ENCODE measurements at regions not wholly inside any gene's neighbourhood (a gene's known extent, or its start where the extent isn't known, plus 50 kb on each side); places are given as distances from the start of the nearest gene placed in this dataset.

- Histone ChIP-seq H3K9me3 (ENCODE audit: control insufficient read depth, low read length) (no peaks in the 10 kb centered on the region), H3K27ac (ENCODE audit: low read depth, low read length) (no peak overlapping the region), H3K27me3 (ENCODE audit: control insufficient read depth, insufficient read depth, low read length, poor library complexity, severe bottlenecking) (peaks cover 40% of the 10 kb centered on the region), H3K9ac (ENCODE audit: extremely low read depth, low read length, poor library complexity, severe bottlenecking) (no peak overlapping the region), H3K36me3 (ENCODE audit: control insufficient read depth, insufficient read depth, low read length) (no peaks in the 10 kb centered on the region), H3K4me1 (ENCODE audit: control insufficient read depth, insufficient read depth, low read length) (peaks cover 10% of the 10 kb centered on the region), H3K4me3 (ENCODE audit: low read length) (no peak overlapping the region)
- Mint-ChIP-seq H3K27me3 (ENCODE audit: insufficient read depth) (peaks cover 72% of the 10 kb centered on the region), H3K27ac (no peak overlapping the region), H3K9me3 (no peaks in the 10 kb centered on the region), H3K4me3 (no peak overlapping the region), H3K4me1 (peaks cover 20% of the 10 kb centered on the region), H3K36me3 (ENCODE audit: low read depth) (no peaks in the 10 kb centered on the region)
- DNase-seq = peak; percentile 84
- WGBS, 2 experiments (ENCODE audit: insufficient coverage in 1 of 2, insufficient read length in 1 of 2) = 37 to 41% methylated on average over 6 of the region's 6 CpGs
- TF ChIP-seq CTCF (conservative IDR thresholded peaks at IDR 0.05) = no peak
These were observed 217.3 kb upstream of the RREB1 start for GRCh38 chr6:6890400-6890858.

GRCh38 chr6:6891125-6891721 is 216.5 kb upstream of the RREB1 start:
- no peak overlapping the region for H3K4me3 Mint-ChIP-seq
- no peak for TF ChIP-seq CTCF (conservative IDR thresholded peaks at IDR 0.05)
- WGBS, 2 experiments (ENCODE audit: insufficient coverage in 1 of 2, insufficient read length in 1 of 2) = 86 to 89% methylated on average over 7 to 8 of the region's 8 CpGs

GRCh38 chr6:6891949-6892461 is 215.8 kb upstream of the RREB1 start:
- TF ChIP-seq CTCF (conservative IDR thresholded peaks at IDR 0.05) = no peak
- peaks cover 26% of the 10 kb centered on the region for H3K4me1 Mint-ChIP-seq
- Histone ChIP-seq H3K9me3 (ENCODE audit: control insufficient read depth, low read length) (no peaks in the 10 kb centered on the region), H3K27ac (ENCODE audit: low read depth, low read length) (no peak overlapping the region), H3K4me1 (ENCODE audit: control insufficient read depth, insufficient read depth, low read length) (peaks cover 10% of the 10 kb centered on the region), H3K9ac (ENCODE audit: extremely low read depth, low read length, poor library complexity, severe bottlenecking) (no peak overlapping the region), H3K4me3 (ENCODE audit: low read length) (no peak overlapping the region), H3K36me3 (ENCODE audit: control insufficient read depth, insufficient read depth, low read length) (no peaks in the 10 kb centered on the region), H3K27me3 (ENCODE audit: control insufficient read depth, insufficient read depth, low read length, poor library complexity, severe bottlenecking) (peaks cover 25% of the 10 kb centered on the region)
- peaks cover 61% of the 10 kb centered on the region for H3K27me3 Mint-ChIP-seq (ENCODE audit: insufficient read depth)
- H3K9me3 Mint-ChIP-seq = no peaks in the 10 kb centered on the region
- no peak overlapping the region for H3K4me3 Mint-ChIP-seq
- no peak overlapping the region for H3K27ac Mint-ChIP-seq
- no peak for DNase-seq
- 84 to 90% methylated on average over 3 to 6 of the region's 6 CpGs for WGBS, 2 experiments (ENCODE audit: insufficient coverage in 1 of 2, insufficient read length in 1 of 2)
- no peaks in the 10 kb centered on the region for H3K36me3 Mint-ChIP-seq (ENCODE audit: low read depth)

More at GRCh38 chr6:6891125-6891721, 216.5 kb upstream of the RREB1 start:
- Histone ChIP-seq H3K27me3 (ENCODE audit: control insufficient read depth, insufficient read depth, low read length, poor library complexity, severe bottlenecking) (peaks cover 32% of the 10 kb centered on the region), H3K4me1 (ENCODE audit: control insufficient read depth, insufficient read depth, low read length) (peaks cover 10% of the 10 kb centered on the region), H3K9ac (ENCODE audit: extremely low read depth, low read length, poor library complexity, severe bottlenecking) (no peak overlapping the region), H3K9me3 (ENCODE audit: control insufficient read depth, low read length) (no peaks in the 10 kb centered on the region), H3K36me3 (ENCODE audit: control insufficient read depth, insufficient read depth, low read length) (no peaks in the 10 kb centered on the region), H3K4me3 (ENCODE audit: low read length) (no peak overlapping the region), H3K27ac (ENCODE audit: low read depth, low read length) (no peak overlapping the region)
- peak; percentile 74 for DNase-seq
- Mint-ChIP-seq H3K4me1 (peaks cover 20% of the 10 kb centered on the region), H3K27me3 (ENCODE audit: insufficient read depth) (peaks cover 65% of the 10 kb centered on the region), H3K9me3 (no peaks in the 10 kb centered on the region), H3K36me3 (ENCODE audit: low read depth) (no peaks in the 10 kb centered on the region), H3K27ac (no peak overlapping the region)
